Glutamatergic neuron (in vitro differentiated cells): ENCODE measurements at regions not wholly inside any gene's neighbourhood (a gene's known extent, or its start where the extent isn't known, plus 50 kb on each side); places are given as distances from the start of the nearest gene placed in this dataset.

Experiments used
- DNase-seq: peaks from one replicate; pipeline ENCODE4 v3.0.0; 2022
- H3K27ac Mint-ChIP-seq: one replicate; pipeline ENCODE4 v1.8.0; 2020; ENCODE audit warnings: mild to moderate bottlenecking, mixed read lengths, inconsistent platforms; ENCODE audit not compliant: unreplicated experiment
- H3K27me3 Mint-ChIP-seq: one replicate; pipeline ENCODE4 v1.8.0; 2020; ENCODE audit warnings: mild to moderate bottlenecking, moderate library complexity, mixed read lengths, inconsistent platforms; ENCODE audit not compliant: unreplicated experiment
- H3K36me3 Mint-ChIP-seq: one replicate; pipeline ENCODE4 v1.8.0; 2020; ENCODE audit warnings: mild to moderate bottlenecking, mixed read lengths, inconsistent platforms; ENCODE audit not compliant: unreplicated experiment
- H3K4me1 Mint-ChIP-seq: one replicate; pipeline ENCODE4 v1.8.0; 2020; ENCODE audit warnings: mild to moderate bottlenecking, low read depth, mixed read lengths, inconsistent platforms; ENCODE audit not compliant: unreplicated experiment
- H3K4me3 Mint-ChIP-seq: one replicate; pipeline ENCODE4 v1.8.0; 2020; ENCODE audit warnings: mild to moderate bottlenecking, mixed read lengths, inconsistent platforms; ENCODE audit not compliant: unreplicated experiment
- H3K9me3 Mint-ChIP-seq: one replicate; pipeline ENCODE4 v1.8.0; 2020; ENCODE audit warnings: mild to moderate bottlenecking, moderate library complexity, mixed read lengths, inconsistent platforms; ENCODE audit not compliant: unreplicated experiment
- TF ChIP-seq, protein P1 (sequence below): fragments of 200-600 bp; sonication (generic); IDR thresholded peaks from one replicate; pipeline ENCODE4 v1.5.0; 2021; ENCODE audit not compliant: partially characterized antibody, unreplicated experiment

DNA sequence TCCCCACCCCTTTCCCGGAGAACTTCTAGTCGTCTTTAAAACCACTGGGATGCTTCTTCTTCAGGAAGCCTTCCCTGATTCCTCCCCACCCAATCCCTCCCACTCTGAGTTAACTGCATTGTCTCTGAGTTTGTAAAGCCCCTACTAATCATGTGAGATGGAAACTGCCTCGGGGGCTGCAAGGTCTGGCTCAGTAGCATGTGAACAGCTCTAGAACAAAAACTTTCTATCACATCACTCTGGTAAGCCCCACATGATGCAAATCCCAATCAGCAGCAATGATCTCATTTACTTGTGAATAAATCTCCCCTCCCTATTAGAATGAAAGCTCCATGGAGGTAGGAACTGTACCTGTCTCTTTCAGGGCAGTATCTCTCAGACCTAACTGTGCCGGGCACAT, 141.0 kb upstream of the JUN start:
- Mint-ChIP-seq H3K9me3 (no peaks in the 10 kb centered on the region), H3K4me1 (no peaks in the 10 kb centered on the region), H3K27ac (no peak overlapping the region), H3K4me3 (no peak overlapping the region), H3K27me3 (peaks cover 4% of the 10 kb centered on the region), H3K36me3 (no peaks in the 10 kb centered on the region)
- TF ChIP-seq, protein P1, sequence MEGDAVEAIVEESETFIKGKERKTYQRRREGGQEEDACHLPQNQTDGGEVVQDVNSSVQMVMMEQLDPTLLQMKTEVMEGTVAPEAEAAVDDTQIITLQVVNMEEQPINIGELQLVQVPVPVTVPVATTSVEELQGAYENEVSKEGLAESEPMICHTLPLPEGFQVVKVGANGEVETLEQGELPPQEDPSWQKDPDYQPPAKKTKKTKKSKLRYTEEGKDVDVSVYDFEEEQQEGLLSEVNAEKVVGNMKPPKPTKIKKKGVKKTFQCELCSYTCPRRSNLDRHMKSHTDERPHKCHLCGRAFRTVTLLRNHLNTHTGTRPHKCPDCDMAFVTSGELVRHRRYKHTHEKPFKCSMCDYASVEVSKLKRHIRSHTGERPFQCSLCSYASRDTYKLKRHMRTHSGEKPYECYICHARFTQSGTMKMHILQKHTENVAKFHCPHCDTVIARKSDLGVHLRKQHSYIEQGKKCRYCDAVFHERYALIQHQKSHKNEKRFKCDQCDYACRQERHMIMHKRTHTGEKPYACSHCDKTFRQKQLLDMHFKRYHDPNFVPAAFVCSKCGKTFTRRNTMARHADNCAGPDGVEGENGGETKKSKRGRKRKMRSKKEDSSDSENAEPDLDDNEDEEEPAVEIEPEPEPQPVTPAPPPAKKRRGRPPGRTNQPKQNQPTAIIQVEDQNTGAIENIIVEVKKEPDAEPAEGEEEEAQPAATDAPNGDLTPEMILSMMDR: no peak
- DNase-seq: no peak

DNA sequence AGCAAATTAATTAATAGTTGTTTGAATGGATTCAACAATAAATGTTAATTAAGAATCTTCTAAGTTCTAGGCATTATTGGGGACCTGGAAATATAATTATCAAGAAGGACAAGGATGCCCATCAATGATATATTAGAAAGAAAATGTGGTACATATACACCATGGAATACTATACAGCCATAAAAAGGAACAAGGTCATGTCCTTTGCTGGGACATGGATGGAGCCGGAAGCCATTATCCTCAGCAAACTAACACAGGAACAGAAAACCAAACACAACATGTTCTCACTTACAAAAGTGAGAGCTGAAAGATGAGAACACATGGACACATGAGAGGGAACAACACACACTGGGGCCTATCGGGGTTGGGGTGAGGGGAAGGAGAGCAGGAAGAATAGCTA, 141.4 kb upstream of the JUN start:
- no peak overlapping the region for H3K4me3 Mint-ChIP-seq
- H3K27me3 Mint-ChIP-seq: peaks cover 4% of the 10 kb centered on the region
- no peaks in the 10 kb centered on the region for H3K36me3 Mint-ChIP-seq
- no peak for DNase-seq
- H3K9me3 Mint-ChIP-seq: no peaks in the 10 kb centered on the region
- no peaks in the 10 kb centered on the region for H3K4me1 Mint-ChIP-seq
- H3K27ac Mint-ChIP-seq: no peak overlapping the region
- TF ChIP-seq, protein P1: no peak

DNA sequence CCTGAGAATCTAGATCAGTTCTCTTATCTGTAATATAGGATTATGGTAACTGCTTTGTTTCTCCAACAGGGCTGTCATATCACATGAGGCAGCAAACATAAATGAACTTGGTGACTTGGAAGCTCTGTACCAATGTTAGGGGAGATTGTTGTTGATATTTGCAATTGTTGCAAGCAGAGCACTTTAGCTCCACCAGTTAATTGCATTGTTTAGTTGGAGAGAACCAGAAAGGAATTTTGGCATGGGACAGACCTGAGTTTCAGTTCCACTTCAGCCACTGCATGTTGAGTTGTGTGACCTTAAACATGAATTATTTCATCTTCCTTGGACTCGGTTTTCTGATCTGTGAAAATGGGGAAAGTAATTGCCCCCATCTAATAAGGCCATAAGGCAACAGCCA, 142.3 kb upstream of the JUN start:
- TF ChIP-seq, protein P1: no peak
- H3K9me3 Mint-ChIP-seq: no peaks in the 10 kb centered on the region
- no peaks in the 10 kb centered on the region for H3K36me3 Mint-ChIP-seq
- H3K27ac Mint-ChIP-seq: no peak overlapping the region
- peaks cover 4% of the 10 kb centered on the region for H3K27me3 Mint-ChIP-seq
- DNase-seq: no peak
- no peaks in the 10 kb centered on the region for H3K4me1 Mint-ChIP-seq
- H3K4me3 Mint-ChIP-seq: no peak overlapping the region

DNA sequence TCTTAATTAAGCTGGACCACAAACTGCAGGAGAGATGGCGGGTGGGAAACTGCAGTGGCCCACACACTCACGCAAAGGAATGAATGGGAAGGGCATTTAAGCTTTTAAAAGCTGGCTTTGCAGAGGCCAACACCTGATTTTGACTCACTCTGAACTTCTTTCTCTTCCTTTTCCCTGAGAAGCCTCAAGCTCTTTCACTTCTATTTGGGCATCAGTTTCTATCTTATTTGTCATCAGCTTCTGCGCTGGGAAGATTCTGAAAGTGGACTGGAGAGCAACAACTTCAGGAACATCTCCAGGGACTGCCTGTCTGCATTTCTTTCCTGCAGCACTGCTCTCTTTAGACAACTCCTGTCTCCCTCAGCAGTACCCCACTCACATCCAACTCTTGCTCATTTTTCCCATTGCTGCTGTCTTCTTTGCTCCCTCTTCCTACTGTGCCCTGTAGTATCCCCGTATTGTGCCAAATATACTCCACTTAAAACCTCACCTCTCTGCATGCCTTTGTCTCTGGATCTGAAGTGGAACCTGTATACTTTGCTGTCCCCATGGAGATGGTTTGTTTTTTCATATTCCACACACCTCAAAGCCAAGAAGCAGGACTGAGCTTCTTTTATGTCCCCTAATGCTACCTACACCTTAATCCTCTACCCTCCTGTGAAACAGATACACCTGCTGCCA, 143.3 kb upstream of the JUN start:
- Mint-ChIP-seq H3K27me3 (peaks cover 2% of the 10 kb centered on the region), H3K27ac (no peak overlapping the region), H3K4me1 (no peaks in the 10 kb centered on the region), H3K9me3 (no peaks in the 10 kb centered on the region), H3K4me3 (no peak overlapping the region), H3K36me3 (no peaks in the 10 kb centered on the region)
- TF ChIP-seq, protein P1: no peak
- no peak for DNase-seq

DNA sequence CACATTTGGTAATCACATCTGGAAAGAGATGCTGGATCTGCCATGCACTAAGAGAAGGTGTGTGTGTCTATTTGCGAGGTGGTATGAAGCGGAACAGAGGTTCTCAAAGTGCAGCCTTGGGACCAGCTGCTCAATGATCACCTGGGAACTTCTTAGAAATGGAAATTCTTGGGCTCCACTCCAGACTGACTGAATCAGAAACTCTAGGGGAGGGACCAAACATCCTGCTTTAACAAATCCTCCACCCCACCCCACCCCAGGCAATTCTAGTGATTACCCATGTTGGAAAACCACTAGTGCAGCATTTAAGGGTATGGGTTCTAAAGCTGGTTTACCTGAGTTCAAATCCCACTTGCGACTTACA, 143.9 kb upstream of the JUN start:
- DNase-seq: no peak
- H3K4me1 Mint-ChIP-seq: no peaks in the 10 kb centered on the region
- no peak overlapping the region for H3K27ac Mint-ChIP-seq
- H3K4me3 Mint-ChIP-seq: no peak overlapping the region
- H3K36me3 Mint-ChIP-seq: no peaks in the 10 kb centered on the region
- TF ChIP-seq, protein P1: no peak
- H3K9me3 Mint-ChIP-seq: no peaks in the 10 kb centered on the region
- H3K27me3 Mint-ChIP-seq: peaks cover 2% of the 10 kb centered on the region
